Tibial artery (tissue), 4 donors: ENCODE measurements at regions not wholly inside any gene's neighbourhood (a gene's known extent, or its start where the extent isn't known, plus 50 kb on each side); places are given as distances from the start of the nearest gene placed in this dataset.
"Not testable (repeated sequence)": the region's sequence is repeated elsewhere in the genome, so short reads cannot be mapped to it uniquely, and the experiment has no call there.

Experiments
- DNase-seq, 2 donors: peaks; one replicate each; pipeline ENCODE4 v3.0.0-alpha.2; 2019
- H3K27ac ChIP-seq, 2 donors: fragments of 200-600 bp; sonication (generic) in 1 of 2; 1 replicate in 1 of 2; 2 replicates in 1 of 2; pipeline ENCODE4 v1.5.1; 2018 to 2019; ENCODE audit warnings: mild to moderate bottlenecking in 1 of 2
- H3K27me3 ChIP-seq, 2 donors: fragments of 200-600 bp; sonication (generic) in 1 of 2; one replicate each; pipeline versions ENCODE4 v1.5.1 to v1.6.0; 2016 to 2019
- H3K36me3 ChIP-seq, 3 donors: fragments of 200-600 bp; sonication (generic) in 2 of 3; one replicate each; pipeline ENCODE4 v1.5.1; 2016 to 2019; ENCODE audit warnings: mild to moderate bottlenecking in 2 of 3
- H3K4me1 ChIP-seq, 4 donors: fragments of 200-600 bp; sonication (generic) in 2 of 4; 1 replicate in 3 of 4; 2 replicates in 1 of 4; pipeline ENCODE4 v1.5.1; 2016 to 2019
- H3K4me3 ChIP-seq, 2 donors: fragments of 200-600 bp; sonication (generic) in 1 of 2; 1 replicate in 1 of 2; 2 replicates in 1 of 2; pipeline ENCODE4 v1.5.1; 2018 to 2019; ENCODE audit warnings: mild to moderate bottlenecking in 2 of 2
- H3K9me3 ChIP-seq, 3 donors: fragments of 200-600 bp; sonication (generic) in 1 of 3; one replicate each; pipeline ENCODE4 v1.5.1; 2016 to 2019
- intact Hi-C: fragments of 100-400 bp; cut with DNase I; formaldehyde crosslinking; loops from one replicate; pipeline ENCODE4 v1.15.0; 2023; ENCODE audit warnings: low total_unique reads
- TF ChIP-seq, protein P1 (sequence below), 2 experiments: fragments of 200-600 bp in 1 of 2; fragments of 450-650 bp in 1 of 2; IDR thresholded peaks; one replicate each; pipeline ENCODE4 v1.5.1; 2017 to 2019; ENCODE audit warnings: antibody characterized with exemption in 2 of 2, mild to moderate bottlenecking in 1 of 2, moderate library complexity in 1 of 2

GRCh38 chr1:73463873-73464272, 734.1 kb downstream of the LRRIQ3 start:
- Histone ChIP-seq H3K27me3 (no peaks in the 10 kb centered on the region), H3K4me1 (no peaks in the 10 kb centered on the region), H3K4me3 (no peak overlapping the region), H3K36me3 (no peaks in the 10 kb centered on the region), H3K27ac (no peak overlapping the region), H3K9me3 (no peaks in the 10 kb centered on the region)
- intact Hi-C loops: no loop called here
- DNase-seq: no peak
- TF ChIP-seq, protein P1, sequence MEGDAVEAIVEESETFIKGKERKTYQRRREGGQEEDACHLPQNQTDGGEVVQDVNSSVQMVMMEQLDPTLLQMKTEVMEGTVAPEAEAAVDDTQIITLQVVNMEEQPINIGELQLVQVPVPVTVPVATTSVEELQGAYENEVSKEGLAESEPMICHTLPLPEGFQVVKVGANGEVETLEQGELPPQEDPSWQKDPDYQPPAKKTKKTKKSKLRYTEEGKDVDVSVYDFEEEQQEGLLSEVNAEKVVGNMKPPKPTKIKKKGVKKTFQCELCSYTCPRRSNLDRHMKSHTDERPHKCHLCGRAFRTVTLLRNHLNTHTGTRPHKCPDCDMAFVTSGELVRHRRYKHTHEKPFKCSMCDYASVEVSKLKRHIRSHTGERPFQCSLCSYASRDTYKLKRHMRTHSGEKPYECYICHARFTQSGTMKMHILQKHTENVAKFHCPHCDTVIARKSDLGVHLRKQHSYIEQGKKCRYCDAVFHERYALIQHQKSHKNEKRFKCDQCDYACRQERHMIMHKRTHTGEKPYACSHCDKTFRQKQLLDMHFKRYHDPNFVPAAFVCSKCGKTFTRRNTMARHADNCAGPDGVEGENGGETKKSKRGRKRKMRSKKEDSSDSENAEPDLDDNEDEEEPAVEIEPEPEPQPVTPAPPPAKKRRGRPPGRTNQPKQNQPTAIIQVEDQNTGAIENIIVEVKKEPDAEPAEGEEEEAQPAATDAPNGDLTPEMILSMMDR (IDR thresholded peaks at IDR 0.05): no peak

- intact Hi-C loops: no loop called here
Observed at GRCh38 chr1:73452522-73452921, 745.5 kb downstream of the LRRIQ3 start.

DNA sequence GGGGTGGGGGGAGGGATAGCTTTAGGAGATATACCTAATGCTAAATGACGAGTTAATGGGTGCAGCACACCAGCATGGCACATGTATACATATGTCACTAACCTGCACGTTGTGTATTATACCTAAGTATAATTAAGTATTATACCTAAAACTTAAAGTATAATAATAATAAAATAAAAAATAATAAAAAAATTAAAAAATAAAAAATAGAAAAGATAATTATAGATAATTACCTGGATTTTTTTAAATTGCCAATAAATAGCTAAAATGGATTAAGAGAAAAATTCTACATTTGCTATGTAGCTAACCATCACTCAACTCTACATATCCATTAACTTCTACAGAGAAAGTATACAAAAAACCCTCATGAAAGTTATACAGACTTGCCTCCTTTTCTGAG, 747.3 kb downstream of the LRRIQ3 start:
- H3K36me3 ChIP-seq, H3K4me1 ChIP-seq, H3K4me3 ChIP-seq, DNase-seq, H3K27ac ChIP-seq, intact Hi-C loops, H3K9me3 ChIP-seq, H3K27me3 ChIP-seq: not testable (repeated sequence)

More at GRCh38 chr1:73452522-73452921, 745.5 kb downstream of the LRRIQ3 start:
- Histone ChIP-seq H3K27me3 (no peaks in the 10 kb centered on the region), H3K4me3 (no peak overlapping the region), H3K4me1 (no peaks in the 10 kb centered on the region), H3K27ac (no peak overlapping the region), H3K9me3 (no peaks in the 10 kb centered on the region), H3K36me3 (no peaks in the 10 kb centered on the region)
- no peak for DNase-seq
- TF ChIP-seq, protein P1 (IDR thresholded peaks at IDR 0.05): no peak

DNA sequence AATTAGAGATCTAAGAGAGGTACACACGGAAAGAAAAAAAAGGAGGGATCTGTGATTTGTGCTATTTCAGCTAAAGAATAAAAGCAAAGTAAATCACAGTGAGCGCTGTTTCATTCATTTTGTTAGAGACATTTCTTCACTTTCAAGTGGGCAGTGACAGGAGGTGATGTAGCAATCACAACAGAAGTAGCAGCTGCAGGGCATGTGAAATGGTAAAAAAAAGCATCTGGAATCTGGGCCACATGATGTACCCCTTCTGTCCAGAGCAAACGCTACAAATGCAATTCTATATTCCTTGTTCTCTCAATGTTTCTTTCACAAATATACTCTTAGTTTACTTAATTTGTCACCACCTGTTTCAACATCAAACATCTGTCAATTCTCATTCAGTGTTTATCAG, 786.5 kb downstream of the LRRIQ3 start:
- no peaks in the 10 kb centered on the region for H3K9me3 ChIP-seq
- no peak overlapping the region for H3K4me3 ChIP-seq
- TF ChIP-seq, protein P1 (IDR thresholded peaks at IDR 0.05): no peak
- intact Hi-C loops: no loop called here
- no peak overlapping the region for H3K27ac ChIP-seq
- H3K4me1 ChIP-seq: no peaks in the 10 kb centered on the region
- H3K27me3 ChIP-seq: no peaks in the 10 kb centered on the region
- no peaks in the 10 kb centered on the region for H3K36me3 ChIP-seq
- no peak for DNase-seq

- DNase-seq: no peak
- Histone ChIP-seq H3K9me3 (no peaks in the 10 kb centered on the region), H3K27me3 (no peaks in the 10 kb centered on the region), H3K4me3 (no peak overlapping the region), H3K36me3 (no peaks in the 10 kb centered on the region), H3K27ac (no peak overlapping the region), H3K4me1 (no peaks in the 10 kb centered on the region)
- intact Hi-C loops: no loop called here
- TF ChIP-seq, protein P1 (IDR thresholded peaks at IDR 0.05): no peak
Observed at GRCh38 chr1:73401666-73402065, 796.3 kb downstream of the LRRIQ3 start.

DNA sequence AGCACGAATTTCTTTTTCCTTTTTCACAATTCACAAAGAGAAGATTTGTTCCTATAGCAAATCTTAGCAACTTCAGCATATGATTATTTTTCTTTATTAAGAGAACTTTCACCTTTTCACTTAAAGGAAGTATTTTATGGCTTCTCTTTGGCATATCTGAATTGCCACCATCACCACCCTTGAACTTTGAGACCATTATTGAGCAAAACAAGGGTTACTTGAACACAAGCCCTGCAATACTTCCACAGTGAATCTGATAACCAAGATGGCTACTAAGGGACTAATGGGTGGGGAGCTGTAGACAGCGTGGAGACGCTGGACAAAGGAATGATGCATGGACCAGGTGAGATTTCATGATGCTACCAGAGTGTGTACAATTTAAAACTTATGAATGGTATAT, 815.0 kb downstream of the LRRIQ3 start:
- H3K27me3 ChIP-seq: no peaks in the 10 kb centered on the region
- DNase-seq: no peak
- H3K4me3 ChIP-seq: no peak overlapping the region
- no peak overlapping the region for H3K27ac ChIP-seq
- no peaks in the 10 kb centered on the region for H3K36me3 ChIP-seq
- TF ChIP-seq, protein P1 (IDR thresholded peaks at IDR 0.05): no peak
- H3K9me3 ChIP-seq: no peaks in the 10 kb centered on the region
- no peaks in the 10 kb centered on the region for H3K4me1 ChIP-seq
- intact Hi-C loops: no loop called here
